ENCODE measurements at regions not wholly inside any gene's neighbourhood (a gene's known extent, or its start where the extent isn't known, plus 50 kb on each side); places are given as distances from the start of the nearest gene placed in this dataset.
"Not testable (repeated sequence)": the region's sequence is repeated elsewhere in the genome, so short reads cannot be mapped to it uniquely, and the experiment has no call there.

DNA sequence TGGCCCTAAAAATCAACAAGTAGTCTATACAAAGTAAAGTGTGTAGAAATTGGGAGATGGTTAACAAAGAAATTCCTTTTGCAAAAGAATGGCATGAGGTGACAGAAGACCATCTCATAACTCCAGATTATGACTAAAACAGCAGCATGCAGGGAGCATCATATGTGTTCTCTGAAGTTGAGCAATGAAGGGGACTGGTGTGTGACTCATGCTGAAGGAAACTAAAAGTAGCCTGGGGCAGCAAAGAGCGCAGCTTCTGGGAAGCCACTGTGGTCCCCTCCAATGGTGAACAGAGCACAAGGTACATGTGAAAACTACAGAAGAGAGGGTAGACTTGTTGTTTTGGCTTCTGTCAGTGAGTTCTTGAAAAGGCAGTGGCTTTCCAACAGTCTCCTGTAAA is 133.4 kb downstream of the MACC1 start:
- no peak for DNase-seq

GRCh38 chr7:20079080-20079479 is 138.1 kb downstream of the MACC1 start:
- no peak for DNase-seq

DNA sequence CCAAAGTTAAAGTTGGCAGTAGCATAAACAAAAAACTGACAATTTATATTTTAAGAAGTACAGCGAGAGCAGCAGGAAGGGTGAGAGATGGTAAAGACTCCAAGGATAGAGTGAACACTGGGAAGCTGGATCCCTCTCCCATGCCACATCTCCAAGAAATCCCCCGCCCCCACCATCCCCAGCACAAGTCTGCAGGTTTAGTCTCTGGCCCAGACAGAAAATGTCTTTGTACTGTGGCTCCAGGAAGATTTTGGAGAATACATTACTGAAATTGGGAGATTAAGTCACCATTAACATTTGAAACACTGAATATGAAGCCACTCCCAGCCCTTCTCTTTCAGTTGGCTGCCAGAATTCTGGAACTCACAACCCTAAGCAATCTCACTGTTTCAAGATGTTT is 140.3 kb downstream of the MACC1 start:
- DNase-seq: no peak

- DNase-seq: no peak
Observed at GRCh38 chr7:20075992-20076820, 141.0 kb downstream of the MACC1 start.

DNA sequence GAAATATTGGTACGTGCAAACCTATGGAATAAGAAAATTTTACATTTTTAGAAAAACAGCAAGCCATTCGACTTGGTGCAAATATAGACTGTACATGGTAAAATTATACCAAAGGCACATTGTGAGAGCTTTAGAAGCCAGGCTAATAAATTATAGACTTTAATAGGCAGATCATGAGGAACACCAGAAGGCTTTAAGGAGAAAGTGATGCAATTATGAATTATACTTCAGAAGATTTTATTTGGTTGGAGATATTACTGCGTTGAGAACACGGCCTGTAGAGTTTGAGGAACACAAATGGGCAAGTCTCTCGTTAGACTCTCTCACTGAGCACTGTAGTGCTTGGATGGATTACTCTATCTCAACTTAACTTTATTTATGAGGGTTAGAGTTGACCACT is 141.7 kb downstream of the MACC1 start:
- no peak for DNase-seq

DNA sequence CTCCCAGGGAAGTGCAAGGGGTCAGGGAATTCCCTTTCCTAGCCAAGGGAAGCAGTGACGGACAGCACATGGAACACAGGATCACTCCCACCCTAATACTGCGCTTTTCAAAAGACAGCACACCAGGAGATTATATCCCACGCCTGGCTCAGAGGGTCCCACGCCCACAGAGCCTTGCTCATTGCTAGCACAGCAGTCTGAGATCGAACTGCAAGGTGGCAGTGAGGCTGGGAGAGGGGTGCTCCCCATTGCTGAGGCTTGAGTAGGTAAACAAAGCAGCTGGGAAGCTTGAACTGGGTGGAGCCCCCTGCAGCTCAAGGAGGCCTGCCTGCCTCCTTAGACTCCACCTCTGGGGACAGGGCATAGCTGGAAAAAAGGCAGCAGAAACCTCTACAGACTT is 149.2 kb downstream of the MACC1 start:
- DNase-seq: not testable (repeated sequence)

DNA sequence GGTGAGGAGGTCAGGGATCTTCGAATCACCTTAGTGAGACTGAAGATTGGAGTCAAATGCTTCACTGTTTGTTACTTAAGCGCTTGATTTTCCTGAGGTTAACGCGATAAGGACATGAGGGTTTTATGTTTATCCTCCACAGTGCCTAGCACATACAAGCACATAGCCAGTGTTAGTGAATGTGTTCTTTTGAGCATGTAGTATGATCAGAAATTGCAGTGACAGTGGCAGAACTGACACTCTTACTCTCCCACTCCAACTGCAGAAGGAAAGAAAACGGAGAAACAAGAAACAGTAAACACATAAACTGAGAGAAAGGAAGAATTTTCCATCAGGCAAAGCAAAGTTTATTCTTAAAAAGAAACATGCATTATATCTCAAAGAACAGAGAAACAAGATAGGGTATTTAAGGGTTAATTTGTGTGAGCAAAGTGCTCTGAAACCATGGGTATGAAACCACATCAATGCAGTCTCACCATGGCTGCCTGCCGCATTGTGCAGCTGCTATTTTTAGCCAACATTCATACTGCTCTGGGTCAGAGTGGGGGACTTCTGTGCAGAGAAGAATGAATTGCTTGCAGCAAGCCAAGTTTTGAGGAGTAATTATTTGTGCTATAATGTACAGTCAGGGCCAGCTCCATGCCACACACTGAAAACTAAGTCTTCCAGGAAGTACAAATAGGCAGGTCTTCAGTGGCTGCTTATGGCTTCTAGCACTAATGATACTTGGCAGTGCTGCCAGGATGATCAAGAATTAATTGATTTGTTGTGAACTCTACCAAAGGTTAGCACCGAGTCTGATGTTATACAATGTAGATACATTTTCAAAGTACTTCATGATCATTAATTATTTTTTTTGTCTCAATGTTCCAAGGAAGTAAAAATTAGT is 152.0 kb downstream of the MACC1 start:
- peak; percentile 14 for DNase-seq

- DNase-seq: no peak
Observed at GRCh38 chr7:20064181-20064970, 152.8 kb downstream of the MACC1 start.

- no peak for DNase-seq
Observed at GRCh38 chr7:20063644-20064043, 153.5 kb downstream of the MACC1 start.

GRCh38 chr7:20062932-20063331 is 154.3 kb downstream of the MACC1 start:
- no peak for DNase-seq

GRCh38 chr7:20053334-20054104 is 163.7 kb downstream of the MACC1 start:
- no peak for DNase-seq

- no peak for DNase-seq
Observed at GRCh38 chr7:20050241-20050966, 166.8 kb downstream of the MACC1 start.

GRCh38 chr7:20038676-20039075 is 178.5 kb downstream of the MACC1 start:
- DNase-seq: no peak

GRCh38 chr7:20035279-20035875 is 181.8 kb downstream of the MACC1 start:
- DNase-seq: no peak

- DNase-seq: no peak
Observed at GRCh38 chr7:20033621-20034400, 183.4 kb downstream of the MACC1 start.

DNA sequence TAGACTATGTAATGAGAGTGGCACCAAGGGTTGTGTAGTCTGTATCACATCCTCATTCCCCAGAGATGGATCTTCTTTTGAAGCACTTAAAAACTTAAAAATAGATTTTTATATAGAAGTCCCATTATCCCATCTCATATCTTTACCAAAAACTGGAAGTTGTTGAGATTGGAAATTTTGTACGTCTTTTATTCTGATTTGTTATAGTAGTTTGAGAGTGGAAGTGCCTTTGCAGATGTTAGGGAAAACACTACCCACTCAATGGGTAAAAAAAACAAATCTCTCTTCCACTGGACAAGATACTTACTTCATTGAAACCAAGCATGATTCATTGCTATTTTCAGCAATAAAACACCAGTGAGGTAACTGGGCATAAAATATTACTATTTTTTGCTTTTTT is 184.4 kb downstream of the MACC1 start:
- no peak for DNase-seq

GRCh38 chr7:20030915-20031362 is 186.2 kb downstream of the MACC1 start:
- no peak for DNase-seq

- DNase-seq: no peak
Observed at GRCh38 chr7:20030417-20030816, 186.8 kb downstream of the MACC1 start.

- DNase-seq: no peak
Observed at GRCh38 chr7:20026762-20027161, 190.4 kb downstream of the MACC1 start.

- DNase-seq: no peak
Observed at GRCh38 chr7:20021831-20022230, 195.4 kb downstream of the MACC1 start.

Measured in activated CD4-positive, alpha-beta T cell treated with anti-CD3 and anti-CD28 coated beads, Interleukin-10, Interleukin-2, amounts not matched to agents 100 ng/mL and 50 ng/mL, durations not matched to agents 16 hours and 8 hours (primary cell).